Breast epithelium (tissue), 4 donors: ENCODE measurements at regions not wholly inside any gene's neighbourhood (a gene's known extent, or its start where the extent isn't known, plus 50 kb on each side); places are given as distances from the start of the nearest gene placed in this dataset.

Experiments used
- DNase-seq, 2 donors: peaks; one replicate each; pipeline ENCODE4 v3.0.0-alpha.2; 2019; ENCODE audit warnings: low spot score in 2 of 2
- H3K27ac ChIP-seq, 2 donors: fragments of 200-600 bp; sonication (generic) in 1 of 2; one replicate each; pipeline ENCODE4 v1.5.1; 2016 to 2019; ENCODE audit warnings: mild to moderate bottlenecking in 1 of 2
- H3K27me3 ChIP-seq, 2 donors: fragments of 200-600 bp; sonication (generic) in 1 of 2; one replicate each; pipeline versions ENCODE4 v1.5.1 to v1.6.0; 2017 to 2019; ENCODE audit warnings: control low read depth in 1 of 2, mild to moderate bottlenecking in 1 of 2
- H3K36me3 ChIP-seq: fragments of 200-600 bp; one replicate; pipeline ENCODE4 v1.5.1; 2019
- H3K4me1 ChIP-seq, 2 donors: fragments of 200-600 bp; sonication (generic); one replicate each; pipeline ENCODE4 v1.5.1; 2016 to 2019; ENCODE audit warnings: control low read depth in 1 of 2
- H3K4me3 ChIP-seq, 3 donors: fragments of 200-600 bp; sonication (generic); 1 replicate in 2 of 3; 2 replicates in 1 of 3; pipeline ENCODE4 v1.5.1; 2016 to 2019; ENCODE audit warnings: mild to moderate bottlenecking in 3 of 3, moderate library complexity in 2 of 3
- H3K9me3 ChIP-seq, 2 donors: fragments of 200-600 bp; sonication (generic) in 1 of 2; one replicate each; pipeline ENCODE4 v1.5.1; 2016 to 2019; ENCODE audit warnings: control low read depth in 1 of 2
- POLR2A ChIP-seq: fragments of 450-650 bp; IDR thresholded peaks from one replicate; pipeline ENCODE4 v1.6.1; 2016; ENCODE audit warnings: antibody characterized with exemption, mild to moderate bottlenecking, moderate library complexity
- POLR2AphosphoS5 ChIP-seq, 3 donors: sonication (generic); formaldehyde crosslinking; IDR thresholded peaks; one replicate each; pipeline ENCODE4 v1.6.1; 2017; ENCODE audit warnings: antibody characterized with exemption in 3 of 3
- intact Hi-C: fragments of 100-400 bp; cut with DNase I; formaldehyde crosslinking; loops from one replicate; pipeline ENCODE4 v1.15.1; 2023; ENCODE audit warnings: low total_unique reads
- TF ChIP-seq, protein P1 (sequence below), 3 donors: fragments of 450-650 bp; IDR thresholded peaks; one replicate each; pipeline ENCODE4 v1.5.1; 2016 to 2017; ENCODE audit warnings: antibody characterized with exemption in 3 of 3, mild to moderate bottlenecking in 3 of 3, moderate library complexity in 3 of 3

- peaks cover 6 to 31% of the 10 kb centered on the region in 2 donors for H3K4me1 ChIP-seq
Observed at GRCh38 chr2:234254783-234255521, 204.4 kb downstream of the SPP2 start.

DNA sequence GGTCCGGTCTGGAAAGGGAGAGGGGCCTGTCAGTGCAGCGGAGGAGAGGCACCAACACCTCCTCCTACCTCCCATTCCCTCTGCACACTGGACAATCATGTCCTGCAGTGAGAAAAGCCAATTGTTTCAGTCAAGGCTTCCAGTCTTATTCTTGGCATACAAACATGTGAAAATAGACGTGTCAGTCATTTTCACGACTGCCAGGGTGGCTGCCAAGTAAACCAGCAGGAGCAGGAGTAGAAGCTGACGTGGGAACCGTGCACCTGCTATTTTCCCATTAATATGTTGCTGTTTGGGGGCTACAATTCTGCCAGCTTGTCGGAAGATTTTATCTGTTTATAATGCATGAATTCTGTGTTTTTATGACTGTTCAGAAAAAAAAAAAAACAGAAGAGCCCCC lies 202.3 kb downstream of the SPP2 start:
- Histone ChIP-seq H3K9me3 (no peaks in the 10 kb centered on the region), H3K27me3 (no peaks in the 10 kb centered on the region), H3K4me1 (peaks cover 6 to 21% of the 10 kb centered on the region in 2 donors), H3K36me3 (no peaks in the 10 kb centered on the region), H3K4me3 (no peak overlapping the region), H3K27ac (peak overlapping the region; percentile 90 to 95)
- intact Hi-C loops: no loop called here
- TF ChIP-seq, protein P1, sequence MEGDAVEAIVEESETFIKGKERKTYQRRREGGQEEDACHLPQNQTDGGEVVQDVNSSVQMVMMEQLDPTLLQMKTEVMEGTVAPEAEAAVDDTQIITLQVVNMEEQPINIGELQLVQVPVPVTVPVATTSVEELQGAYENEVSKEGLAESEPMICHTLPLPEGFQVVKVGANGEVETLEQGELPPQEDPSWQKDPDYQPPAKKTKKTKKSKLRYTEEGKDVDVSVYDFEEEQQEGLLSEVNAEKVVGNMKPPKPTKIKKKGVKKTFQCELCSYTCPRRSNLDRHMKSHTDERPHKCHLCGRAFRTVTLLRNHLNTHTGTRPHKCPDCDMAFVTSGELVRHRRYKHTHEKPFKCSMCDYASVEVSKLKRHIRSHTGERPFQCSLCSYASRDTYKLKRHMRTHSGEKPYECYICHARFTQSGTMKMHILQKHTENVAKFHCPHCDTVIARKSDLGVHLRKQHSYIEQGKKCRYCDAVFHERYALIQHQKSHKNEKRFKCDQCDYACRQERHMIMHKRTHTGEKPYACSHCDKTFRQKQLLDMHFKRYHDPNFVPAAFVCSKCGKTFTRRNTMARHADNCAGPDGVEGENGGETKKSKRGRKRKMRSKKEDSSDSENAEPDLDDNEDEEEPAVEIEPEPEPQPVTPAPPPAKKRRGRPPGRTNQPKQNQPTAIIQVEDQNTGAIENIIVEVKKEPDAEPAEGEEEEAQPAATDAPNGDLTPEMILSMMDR (IDR thresholded peaks at IDR 0.05): no peak
- TF ChIP-seq POLR2AphosphoS5 (IDR thresholded peaks at IDR 0.05): no peak
- no peak for DNase-seq

More at GRCh38 chr2:234254783-234255521, 204.4 kb downstream of the SPP2 start:
- no peak for TF ChIP-seq POLR2A
- TF ChIP-seq POLR2AphosphoS5 (IDR thresholded peaks at IDR 0.05): no peak
- TF ChIP-seq, protein P1 (IDR thresholded peaks at IDR 0.05): no peak
- Histone ChIP-seq H3K9me3 (no peaks in the 10 kb centered on the region), H3K36me3 (no peaks in the 10 kb centered on the region), H3K4me3 (no peak overlapping the region), H3K27ac (peak overlapping the region; percentile 31 to 49), H3K27me3 (no peaks in the 10 kb centered on the region)
- DNase-seq: no peak
- intact Hi-C loops: no loop called here

GRCh38 chr2:234251326-234252271 lies 201.1 kb downstream of the SPP2 start:
- H3K36me3 ChIP-seq: no peaks in the 10 kb centered on the region
- no peaks in the 10 kb centered on the region for H3K27me3 ChIP-seq
- peak in 1 of 2 donors; percentile 93 for DNase-seq
- H3K4me3 ChIP-seq: peak overlapping the region in 1 of 3 donors; percentile 9
- peaks cover 6 to 20% of the 10 kb centered on the region in 2 donors for H3K4me1 ChIP-seq
- H3K9me3 ChIP-seq: no peaks in the 10 kb centered on the region
- intact Hi-C loops: no loop called here
- peak; percentile 28 to 85 (median 37) for TF ChIP-seq POLR2AphosphoS5 (IDR thresholded peaks at IDR 0.05)
- TF ChIP-seq POLR2A: no peak
- TF ChIP-seq, protein P1 (IDR thresholded peaks at IDR 0.05): peak in 1 of 3 donors; percentile 10
- H3K27ac ChIP-seq: peak overlapping the region; percentile 90 to 95

GRCh38 chr2:234250926-234251325 lies 200.4 kb downstream of the SPP2 start:
- Histone ChIP-seq H3K27ac (peak overlapping the region; percentile 90 to 95), H3K27me3 (no peaks in the 10 kb centered on the region), H3K4me1 (peaks cover 6 to 20% of the 10 kb centered on the region in 2 donors), H3K36me3 (no peaks in the 10 kb centered on the region), H3K9me3 (no peaks in the 10 kb centered on the region), H3K4me3 (no peak overlapping the region)
- DNase-seq: no peak
- intact Hi-C loops: no loop called here
- no peak for TF ChIP-seq POLR2A
- TF ChIP-seq, protein P1 (IDR thresholded peaks at IDR 0.05): no peak

- Histone ChIP-seq H3K4me3 (no peak overlapping the region), H3K27me3 (no peaks in the 10 kb centered on the region), H3K9me3 (no peaks in the 10 kb centered on the region), H3K27ac (peak overlapping the region; percentile 90 to 95), H3K4me1 (peaks cover 6 to 20% of the 10 kb centered on the region in 2 donors), H3K36me3 (no peaks in the 10 kb centered on the region)
- intact Hi-C loops: no loop called here
- TF ChIP-seq POLR2AphosphoS5 (IDR thresholded peaks at IDR 0.05): peak in 1 of 3 donors; percentile 31
- no peak for TF ChIP-seq POLR2A
- TF ChIP-seq, protein P1 (IDR thresholded peaks at IDR 0.05): no peak
- DNase-seq: peak in 1 of 2 donors; percentile 83
Observed at GRCh38 chr2:234249873-234250272, 199.4 kb downstream of the SPP2 start.
